MCF 10A (cell line): ENCODE measurements at regions not wholly inside any gene's neighbourhood (a gene's known extent, or its start where the extent isn't known, plus 50 kb on each side); places are given as distances from the start of the nearest gene placed in this dataset.
A peak's percentile ranks its signal among the peaks of the same experiment; 100 is the strongest.

Source experiments
- BruUV-seq: library from RNA; stranded (reverse); fragments of 400-500 nt; replicated peaks from 2 replicates; lab custom pipeline; 2021; lab: Mats Ljungman, UMichigan
- CTCF ChIA-PET: fragments of 300-600 bp; sonication (Branson Sonifier 250); formaldehyde crosslinking; extraction: SDS; loops from one replicate; lab custom pipeline; 2021; ENCODE audit warnings: antibody characterized with exemption, inconsistent platforms; lab: Yijun Ruan, JAX
- POLR2A ChIA-PET: fragments of 300-600, 350-650 bp; sonication (Branson Sonifier 250); formaldehyde crosslinking; extraction: SDS; loops from one replicate; lab custom pipeline; 2020; ENCODE audit warnings: antibody characterized with exemption, inconsistent platforms; lab: Yijun Ruan, JAX
- DNase-seq: peaks from one replicate; pipeline ENCODE4 v3.0.0-alpha.2; 2018; ENCODE audit not compliant: unreplicated experiment
- H3K27ac Mint-ChIP-seq: one replicate; pipeline ENCODE4 v1.8.0; 2022; ENCODE audit warnings: mild to moderate bottlenecking, low read depth, mixed read lengths; ENCODE audit not compliant: unreplicated experiment
- H3K27me3 Mint-ChIP-seq: one replicate; pipeline ENCODE4 v1.8.0; 2022; ENCODE audit warnings: mixed read lengths; ENCODE audit not compliant: insufficient read depth, unreplicated experiment
- H3K36me3 Mint-ChIP-seq: one replicate; pipeline ENCODE4 v1.8.0; 2022; ENCODE audit warnings: mild to moderate bottlenecking, moderate library complexity, mixed read lengths; ENCODE audit not compliant: insufficient read depth, unreplicated experiment
- H3K4me1 Mint-ChIP-seq: one replicate; pipeline ENCODE4 v1.8.0; 2022; ENCODE audit warnings: mixed read lengths; ENCODE audit not compliant: insufficient read depth, unreplicated experiment
- H3K4me3 Mint-ChIP-seq: one replicate; pipeline ENCODE4 v1.8.0; 2022; ENCODE audit warnings: mild to moderate bottlenecking, moderate library complexity, mixed read lengths; ENCODE audit not compliant: unreplicated experiment
- H3K9me3 Mint-ChIP-seq: one replicate; pipeline ENCODE4 v1.8.0; 2022; ENCODE audit warnings: mixed read lengths; ENCODE audit not compliant: unreplicated experiment
- intact Hi-C: fragments of 100-400 bp; cut with micrococcal nuclease; formaldehyde crosslinking; loops from 2 replicates; pipeline ENCODE4 v1.14.1; 2022
- TF ChIP-seq, protein P1 (sequence below): fragments of 200-600 bp; IDR thresholded peaks from one replicate; pipeline ENCODE4 v1.8.0; 2022; ENCODE audit warnings: antibody characterized with exemption, mild to moderate bottlenecking; ENCODE audit not compliant: unreplicated experiment

DNA sequence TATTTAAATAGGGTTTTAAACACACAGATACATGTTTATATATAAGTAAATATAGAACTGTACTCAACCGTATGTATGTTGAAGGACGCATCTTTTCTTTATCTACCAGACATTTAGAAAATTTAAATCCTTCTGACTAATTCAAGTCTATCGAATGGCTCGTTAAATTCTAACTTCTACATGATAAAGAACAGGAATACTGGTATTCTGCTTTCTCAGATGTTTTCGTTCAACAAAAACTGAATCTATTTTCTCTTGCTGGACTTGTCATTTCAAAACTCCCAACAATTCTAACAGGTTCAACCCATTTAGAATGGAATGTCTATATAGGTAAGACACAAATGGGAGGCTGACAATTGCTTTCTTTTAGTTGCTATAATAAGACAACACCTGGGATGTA, 978.3 kb upstream of the ADGRL3 start:
- TF ChIP-seq, protein P1, sequence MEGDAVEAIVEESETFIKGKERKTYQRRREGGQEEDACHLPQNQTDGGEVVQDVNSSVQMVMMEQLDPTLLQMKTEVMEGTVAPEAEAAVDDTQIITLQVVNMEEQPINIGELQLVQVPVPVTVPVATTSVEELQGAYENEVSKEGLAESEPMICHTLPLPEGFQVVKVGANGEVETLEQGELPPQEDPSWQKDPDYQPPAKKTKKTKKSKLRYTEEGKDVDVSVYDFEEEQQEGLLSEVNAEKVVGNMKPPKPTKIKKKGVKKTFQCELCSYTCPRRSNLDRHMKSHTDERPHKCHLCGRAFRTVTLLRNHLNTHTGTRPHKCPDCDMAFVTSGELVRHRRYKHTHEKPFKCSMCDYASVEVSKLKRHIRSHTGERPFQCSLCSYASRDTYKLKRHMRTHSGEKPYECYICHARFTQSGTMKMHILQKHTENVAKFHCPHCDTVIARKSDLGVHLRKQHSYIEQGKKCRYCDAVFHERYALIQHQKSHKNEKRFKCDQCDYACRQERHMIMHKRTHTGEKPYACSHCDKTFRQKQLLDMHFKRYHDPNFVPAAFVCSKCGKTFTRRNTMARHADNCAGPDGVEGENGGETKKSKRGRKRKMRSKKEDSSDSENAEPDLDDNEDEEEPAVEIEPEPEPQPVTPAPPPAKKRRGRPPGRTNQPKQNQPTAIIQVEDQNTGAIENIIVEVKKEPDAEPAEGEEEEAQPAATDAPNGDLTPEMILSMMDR, result no peak
- no peak for DNase-seq
- ChIA-PET POLR2A (no interaction called here), CTCF (no interaction called here)
- Mint-ChIP-seq H3K4me3 (no peak overlapping the region), H3K27ac (no peak overlapping the region), H3K4me1 (peaks cover 6% of the 10 kb centered on the region), H3K27me3 (no peaks in the 10 kb centered on the region), H3K36me3 (no peaks in the 10 kb centered on the region), H3K9me3 (no peaks in the 10 kb centered on the region)
- BruUV-seq, result no TSS peak
- intact Hi-C loops, result no loop called here

DNA sequence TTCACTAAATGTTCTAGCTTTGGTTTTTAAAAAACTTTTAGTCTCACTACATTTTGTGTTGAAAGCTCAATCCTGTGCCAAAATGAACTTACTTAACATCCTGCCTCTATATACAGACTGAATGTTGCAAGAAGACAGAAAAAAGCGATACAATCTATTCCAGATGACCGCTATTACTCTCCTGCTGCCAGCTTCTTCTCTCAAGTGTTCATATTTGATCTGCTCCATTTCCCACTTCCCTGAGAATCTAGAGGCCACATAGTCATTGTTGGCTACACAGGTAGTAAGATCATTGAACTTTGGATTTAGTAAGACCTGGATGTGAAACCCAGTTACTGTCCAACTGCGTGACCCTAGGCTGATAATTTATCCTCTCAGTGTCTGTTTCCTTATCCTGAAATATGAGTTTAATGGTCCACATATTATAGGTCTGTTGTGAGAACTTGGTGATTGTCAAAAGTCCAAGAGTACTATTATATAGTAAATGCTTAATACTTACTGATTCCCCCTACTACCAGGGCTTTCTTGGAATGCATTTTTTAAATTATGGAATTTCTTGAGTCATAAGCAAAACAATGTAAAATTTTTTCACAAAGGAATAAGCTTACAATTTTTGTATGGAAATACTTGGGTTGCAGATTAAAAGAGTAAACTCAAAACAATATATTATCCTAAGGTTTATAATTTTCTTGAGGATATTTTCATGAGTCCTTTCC, 976.8 kb upstream of the ADGRL3 start:
- no TSS peak for BruUV-seq
- H3K36me3 Mint-ChIP-seq, result no peaks in the 10 kb centered on the region
- DNase-seq, result peak; percentile 11
- ChIA-PET POLR2A (no interaction called here), CTCF (no interaction called here)
- H3K27me3 Mint-ChIP-seq, result no peaks in the 10 kb centered on the region
- no peak overlapping the region for H3K27ac Mint-ChIP-seq
- TF ChIP-seq, protein P1, result no peak
- H3K4me1 Mint-ChIP-seq, result peaks cover 6% of the 10 kb centered on the region
- no peak overlapping the region for H3K4me3 Mint-ChIP-seq
- intact Hi-C loops, result no loop called here
- H3K9me3 Mint-ChIP-seq, result peaks cover 3% of the 10 kb centered on the region

DNA sequence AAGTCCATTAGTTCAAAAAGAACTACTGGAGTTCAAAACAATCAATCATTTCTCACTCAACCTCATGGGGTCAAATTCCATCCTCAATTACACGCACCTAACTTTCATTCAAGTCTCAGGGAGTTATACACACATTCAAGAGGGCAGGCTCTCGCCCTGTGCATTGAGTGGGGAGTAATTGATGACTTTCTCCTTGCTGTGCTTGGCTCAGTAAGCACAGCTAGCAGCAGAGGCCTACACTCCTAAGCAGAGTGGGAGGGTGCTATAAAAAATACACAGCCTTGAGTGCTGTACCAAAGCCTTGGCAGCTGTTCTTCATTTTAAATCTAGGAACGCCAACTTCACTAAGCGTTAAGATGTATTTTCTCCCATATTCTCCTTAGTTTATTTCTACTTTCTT, 958.3 kb upstream of the ADGRL3 start:
- POLR2A ChIA-PET, result no interaction called here
- Mint-ChIP-seq H3K27ac (no peak overlapping the region), H3K36me3 (no peaks in the 10 kb centered on the region), H3K27me3 (no peaks in the 10 kb centered on the region), H3K9me3 (no peaks in the 10 kb centered on the region), H3K4me3 (no peak overlapping the region), H3K4me1 (no peaks in the 10 kb centered on the region)
- BruUV-seq, result no TSS peak
- CTCF ChIA-PET, result no interaction called here
- no peak for DNase-seq
- intact Hi-C loops, result no loop called here
- TF ChIP-seq, protein P1, result no peak

DNA sequence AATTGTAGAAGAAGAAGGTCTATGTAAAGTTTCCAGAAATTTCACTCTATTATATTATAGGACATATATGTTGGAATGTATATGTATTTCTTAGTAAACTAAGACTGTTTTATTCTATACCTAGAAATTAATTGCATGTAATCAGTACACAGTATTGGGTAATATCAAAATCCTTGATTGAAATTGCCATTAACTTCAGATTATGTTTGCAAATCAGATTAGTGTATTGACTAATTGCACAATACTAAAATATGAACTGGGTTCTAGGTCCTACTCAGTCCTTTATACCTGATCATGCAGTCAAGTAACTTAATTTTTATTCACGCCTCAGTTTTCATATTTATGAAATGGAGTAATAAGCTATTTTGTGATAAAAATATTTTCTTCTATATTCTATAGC, 950.3 kb upstream of the ADGRL3 start:
- no TSS peak for BruUV-seq
- no peaks in the 10 kb centered on the region for H3K4me1 Mint-ChIP-seq
- ChIA-PET CTCF (interaction anchor here (0.6 kb wide), 1 partner anchor 222 kb away, joined by 3 read pairs; no protein-coding TSS in a partner anchor), POLR2A (no interaction called here)
- no peaks in the 10 kb centered on the region for H3K9me3 Mint-ChIP-seq
- intact Hi-C loops, result no loop called here
- H3K4me3 Mint-ChIP-seq, result no peak overlapping the region
- no peak for DNase-seq
- no peaks in the 10 kb centered on the region for H3K27me3 Mint-ChIP-seq
- TF ChIP-seq, protein P1, result no peak
- no peaks in the 10 kb centered on the region for H3K36me3 Mint-ChIP-seq
- no peak overlapping the region for H3K27ac Mint-ChIP-seq
